VCaP (cell line): ENCODE measurements at regions not wholly inside any gene's neighbourhood (a gene's known extent, or its start where the extent isn't known, plus 50 kb on each side); places are given as distances from the start of the nearest gene placed in this dataset.
A peak's percentile ranks its signal among the peaks of the same experiment; 100 is the strongest.

Source experiments
- H3K27ac ChIP-seq: fragments of 450-650 bp; 2 replicates; pipeline ENCODE4 v1.5.1; 2017
- CTCF ChIP-seq: fragments of 450-650 bp; conservative IDR thresholded peaks from 2 replicates; pipeline ENCODE4 v1.5.1; 2017; ENCODE audit warnings: mild to moderate bottlenecking, moderate library complexity

GRCh38 chrX:69083361-69083760, 81.9 kb downstream of the PJA1 start:
- no peak overlapping the region for H3K27ac ChIP-seq
- TF ChIP-seq CTCF = no peak

- TF ChIP-seq CTCF = no peak
- peak overlapping the region; percentile 48 for H3K27ac ChIP-seq
Observed at GRCh38 chrX:69082753-69083150, 82.5 kb downstream of the PJA1 start.

- no peak for TF ChIP-seq CTCF
- peak overlapping the region; percentile 48 for H3K27ac ChIP-seq
Observed at GRCh38 chrX:69082055-69082752, 83.0 kb downstream of the PJA1 start.

GRCh38 chrX:69080855-69081465, 84.3 kb downstream of the PJA1 start:
- H3K27ac ChIP-seq = no peak overlapping the region
- TF ChIP-seq CTCF = no peak

- H3K27ac ChIP-seq = no peak overlapping the region
- no peak for TF ChIP-seq CTCF
Observed at GRCh38 chrX:69079268-69079667, 86.0 kb downstream of the PJA1 start.

- H3K27ac ChIP-seq = no peak overlapping the region
- TF ChIP-seq CTCF = no peak
Observed at GRCh38 chrX:69077895-69078455, 87.3 kb downstream of the PJA1 start.

- TF ChIP-seq CTCF = no peak
- no peak overlapping the region for H3K27ac ChIP-seq
Observed at GRCh38 chrX:69076088-69076487, 89.2 kb downstream of the PJA1 start.
